OCI-LY3 (cell line): ENCODE measurements at regions not wholly inside any gene's neighbourhood (a gene's known extent, or its start where the extent isn't known, plus 50 kb on each side); places are given as distances from the start of the nearest gene placed in this dataset.
A peak's percentile ranks its signal among the peaks of the same experiment; 100 is the strongest.
"Not testable (repeated sequence)": the region's sequence is repeated elsewhere in the genome, so short reads cannot be mapped to it uniquely, and the experiment has no call there.

Experiments
- H2AFZ ChIP-seq: fragments of 200-600, 300-600 bp; shearing (Covaris generic); 2 replicates; pipeline ENCODE4 v1.6.0; 2014; ENCODE audit warnings: antibody characterized with exemption, low read depth, low read length
- H3K27ac ChIP-seq: fragments of 200-600, 300-600 bp; sonication (generic); 2 replicates; pipeline ENCODE4 v1.5.1; 2014; ENCODE audit warnings: mild to moderate bottlenecking, low read length, moderate library complexity, mixed read lengths
- H3K27me3 ChIP-seq: fragments of 200-600, 300-600 bp; sonication (generic); 2 replicates; pipeline ENCODE4 v1.6.1; 2014; ENCODE audit warnings: low read depth, low read length, mixed read lengths
- H3K36me3 ChIP-seq: fragments of 200-600, 300-600 bp; sonication (generic); replicated peaks from 2 replicates; pipeline ENCODE3; 2014; ENCODE audit warnings: low read depth, low read length, mixed read lengths
- H3K4me1 ChIP-seq: fragments of 300-600, 200-600 bp; sonication (generic); 2 replicates; pipeline ENCODE4 v1.6.1; 2014; ENCODE audit warnings: low read length, mixed read lengths
- H3K4me2 ChIP-seq: fragments of 200-600, 300-600 bp; sonication (generic); 2 replicates; pipeline ENCODE4 v1.6.1; 2014; ENCODE audit warnings: low read length, mixed read lengths
- H3K4me3 ChIP-seq: fragments of 300-600, 200-600 bp; sonication (generic); 2 replicates; pipeline ENCODE4 v1.5.1; 2014; ENCODE audit warnings: antibody characterized with exemption, mild to moderate bottlenecking, low read length, moderate library complexity
- H3K79me2 ChIP-seq: fragments of 300-600, 200-600 bp; shearing (Covaris generic); 2 replicates; pipeline ENCODE4 v1.6.1; 2014; ENCODE audit warnings: mild to moderate bottlenecking, low read length, mixed read lengths
- H3K9ac ChIP-seq: fragments of 300-600, 200-600 bp; shearing (Covaris generic); 2 replicates; pipeline ENCODE4 v1.6.0; 2014; ENCODE audit warnings: mild to moderate bottlenecking, low read length, moderate library complexity
- H3K9me3 ChIP-seq: fragments of 200-600, 300-600 bp; shearing (Covaris generic); 2 replicates; pipeline ENCODE4 v1.6.1; 2014; ENCODE audit warnings: low read length, mixed read lengths; ENCODE audit not compliant: insufficient read depth
- H4K20me1 ChIP-seq: fragments of 200-600, 300-600 bp; sonication (generic); 2 replicates; pipeline ENCODE4 v1.6.1; 2016; ENCODE audit warnings: low read length, mixed read lengths; ENCODE audit not compliant: insufficient read depth
- CTCF ChIP-seq: fragments of 200-600, 300-600 bp; sonication (generic); IDR thresholded peaks from 2 replicates; pipeline ENCODE4 v1.5.1; 2014; ENCODE audit warnings: antibody characterized with exemption, low read length, low read depth
- EZH2phosphoT487 ChIP-seq: fragments of 200-600 bp; shearing (Covaris generic); IDR thresholded peaks from 2 replicates; pipeline ENCODE4 v1.6.1; 2018; ENCODE audit warnings: antibody characterized with exemption, mixed run types, low read depth

DNA sequence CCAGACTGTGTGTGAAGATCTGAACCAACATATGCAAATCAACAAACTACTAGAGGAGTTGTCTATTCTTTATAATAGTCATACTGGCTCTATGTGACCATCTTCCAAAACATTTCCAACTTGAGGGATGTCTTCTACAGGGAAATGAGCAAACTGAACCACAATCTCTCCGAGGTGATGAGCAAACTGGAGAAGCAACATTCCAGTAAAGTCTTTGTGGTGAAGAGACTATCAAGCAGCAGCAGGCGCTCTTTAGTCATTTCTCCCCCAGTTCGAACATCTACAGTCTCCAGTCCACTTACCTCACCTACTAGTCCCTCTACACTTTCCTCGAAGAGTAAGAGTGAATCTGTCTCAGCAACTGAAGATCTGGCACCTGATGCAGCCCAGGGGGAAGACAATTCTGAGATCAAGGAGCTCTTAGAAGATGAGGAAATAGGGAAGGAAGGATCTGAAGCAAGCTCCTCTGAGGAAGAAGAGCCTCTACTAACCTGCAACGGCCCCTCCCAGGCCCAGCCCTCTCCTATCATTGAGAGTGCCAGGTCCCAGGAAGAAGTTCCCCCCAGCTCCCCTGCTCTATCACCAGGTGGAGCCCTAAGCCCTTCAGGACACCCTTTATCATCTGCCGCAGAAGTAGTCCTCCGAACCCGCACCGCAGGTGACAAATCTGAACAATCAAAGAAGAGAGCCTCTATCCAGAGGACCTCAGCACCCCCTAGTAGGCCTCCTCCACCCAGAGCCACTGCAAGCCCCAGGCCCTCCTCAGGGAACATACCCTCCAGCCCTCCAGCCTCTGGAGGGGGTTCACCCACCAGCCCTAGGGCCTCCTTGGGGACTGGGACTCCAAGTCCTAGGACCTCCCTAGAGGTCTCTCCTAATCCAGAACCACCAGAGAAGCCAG is 98.1 kb downstream of the HNRNPD start:
- TF ChIP-seq EZH2phosphoT487 (no peak), CTCF (peak; percentile 64)
- Histone ChIP-seq H3K79me2 (no peaks in the 10 kb centered on the region), H3K9ac (no peak overlapping the region), H3K4me1 (peaks cover 26% of the 10 kb centered on the region), H4K20me1 (no peaks in the 10 kb centered on the region), H3K4me3 (no peak overlapping the region), H3K9me3 (no peaks in the 10 kb centered on the region), H3K27me3 (no peaks in the 10 kb centered on the region; the same call in 1 of the 2 replicates), H3K4me2 (peak overlapping the region; percentile 36), H3K36me3 (no peaks in the 10 kb centered on the region), H3K27ac (no peak overlapping the region), H2AFZ (peak overlapping the region; percentile 33; the same call in 1 of the 2 replicates)

GRCh38 chr4:82274700-82275099 is 99.1 kb downstream of the HNRNPD start:
- not testable (repeated sequence) for H3K27me3 ChIP-seq, H3K4me3 ChIP-seq, H3K9ac ChIP-seq, H3K9me3 ChIP-seq, H3K79me2 ChIP-seq, H3K4me2 ChIP-seq, H3K27ac ChIP-seq, H4K20me1 ChIP-seq, H3K36me3 ChIP-seq
- Histone ChIP-seq H3K4me1 (peaks cover 26% of the 10 kb centered on the region), H2AFZ (0 out of 2 replicates have a peak overlapping the region, but pooled peaks have one; percentile 21)

DNA sequence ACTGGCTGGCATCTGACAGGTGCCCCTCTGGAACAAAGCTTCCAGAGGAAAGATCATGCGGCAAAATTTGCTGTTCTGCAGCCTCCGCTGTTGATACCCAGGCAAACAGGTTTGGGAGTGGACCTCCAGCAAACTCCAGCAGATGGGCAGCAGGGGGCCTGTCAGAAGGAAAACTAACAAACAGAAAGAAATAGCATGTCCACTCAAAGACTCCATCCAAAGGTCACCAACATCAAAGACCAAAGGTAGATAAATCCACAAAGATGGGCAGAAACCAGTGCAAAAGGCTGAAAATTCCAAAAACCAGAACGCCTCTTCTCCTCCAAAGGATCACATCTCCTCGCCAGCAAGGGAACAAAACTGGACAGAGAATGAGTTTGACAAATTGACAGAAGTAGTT is 101.3 kb downstream of the HNRNPD start:
- not testable (repeated sequence) for H2AFZ ChIP-seq, H3K36me3 ChIP-seq, H3K27ac ChIP-seq, H3K4me3 ChIP-seq, H3K27me3 ChIP-seq, H3K9ac ChIP-seq, H4K20me1 ChIP-seq, H3K79me2 ChIP-seq, H3K9me3 ChIP-seq
- Histone ChIP-seq H3K4me2 (peak overlapping the region; percentile 50), H3K4me1 (peaks cover 36% of the 10 kb centered on the region)

- H3K4me1 ChIP-seq, result peaks cover 41% of the 10 kb centered on the region
- peak overlapping the region; percentile 50 for H3K4me2 ChIP-seq
- not testable (repeated sequence) for H3K36me3 ChIP-seq, H3K9ac ChIP-seq, H3K27me3 ChIP-seq, H4K20me1 ChIP-seq, H3K79me2 ChIP-seq, H3K9me3 ChIP-seq, H2AFZ ChIP-seq, H3K27ac ChIP-seq
- H3K4me3 ChIP-seq, result 0 out of 2 replicates have a peak overlapping the region, but pooled peaks have one; percentile 24
Measured at GRCh38 chr4:82271915-82272480, 101.8 kb downstream of the HNRNPD start.

DNA sequence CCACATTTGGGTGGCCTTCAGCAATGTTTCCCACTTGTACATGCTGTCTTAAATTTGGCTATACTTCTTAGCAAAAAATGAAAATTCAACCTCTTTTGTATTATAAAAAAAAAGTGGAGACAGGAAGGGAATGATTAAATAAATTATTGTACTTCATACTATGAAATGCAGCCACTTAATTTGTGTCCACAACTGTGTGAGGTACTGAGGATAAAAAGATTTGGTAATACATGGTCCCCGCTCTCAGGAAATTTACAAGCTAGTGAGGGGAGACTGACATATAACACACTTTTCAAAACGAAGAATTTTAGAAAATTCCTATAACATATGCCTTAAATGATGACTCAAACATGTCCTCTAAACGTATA is 105.0 kb downstream of the HNRNPD start:
- no peak for TF ChIP-seq EZH2phosphoT487
- Histone ChIP-seq H3K9me3 (no peaks in the 10 kb centered on the region), H3K4me1 (peaks cover 30% of the 10 kb centered on the region), H3K9ac (no peak overlapping the region), H3K79me2 (no peaks in the 10 kb centered on the region), H3K27me3 (no peaks in the 10 kb centered on the region; the same call in 1 of the 2 replicates), H2AFZ (no peak overlapping the region), H3K36me3 (no peaks in the 10 kb centered on the region), H3K27ac (no peak overlapping the region), H3K4me2 (no peak overlapping the region), H4K20me1 (no peaks in the 10 kb centered on the region), H3K4me3 (no peak overlapping the region)
